GM12892 (cell line): ENCODE measurements at regions not wholly inside any gene's neighbourhood (a gene's known extent, or its start where the extent isn't known, plus 50 kb on each side); places are given as distances from the start of the nearest gene placed in this dataset.

Source experiments
- DNase-seq: peaks from one replicate; pipeline ENCODE4 v3.0.0; 2011; ENCODE audit not compliant: insufficient read length
- FAIRE-seq: peaks from 2 replicates; lab custom pipeline; 2011; peaks lifted over from hg19 to GRCh38; lab: Jason Lieb, UNC
- POLR2A ChIP-seq: IDR thresholded peaks from 2 replicates; pipeline ENCODE4 v1.6.1; 2011; ENCODE audit warnings: low read depth, low read length, control low read depth
- POLR2AphosphoS5 ChIP-seq: IDR thresholded peaks from 2 replicates; pipeline ENCODE4 v1.6.1; 2011; ENCODE audit warnings: low read depth, low read length, control low read depth
- TAF1 ChIP-seq: IDR thresholded peaks from 2 replicates; pipeline ENCODE4 v1.6.1; 2011; ENCODE audit warnings: low read depth, mild to moderate bottlenecking, control low read depth, low read length, borderline replicate concordance

- TF ChIP-seq TAF1, result no peak
- no peak for TF ChIP-seq POLR2A
- TF ChIP-seq POLR2AphosphoS5, result no peak
- FAIRE-seq, result no peak
- no peak for DNase-seq
Measured at GRCh38 chr5:171637811-171638210, 147.8 kb upstream of the SMIM23 start.

GRCh38 chr5:171639205-171639621, 146.4 kb upstream of the SMIM23 start:
- no peak for DNase-seq
- TF ChIP-seq POLR2A, result no peak
- no peak for FAIRE-seq

GRCh38 chr5:171639966-171640365, 145.7 kb upstream of the SMIM23 start:
- FAIRE-seq (no peak), DNase-seq (no peak)
- TF ChIP-seq POLR2A (no peak), TAF1 (no peak), POLR2AphosphoS5 (no peak)

GRCh38 chr5:171640480-171640879, 145.1 kb upstream of the SMIM23 start:
- FAIRE-seq (no peak), DNase-seq (no peak)
- TF ChIP-seq POLR2AphosphoS5 (no peak), TAF1 (no peak), POLR2A (no peak)

- FAIRE-seq (no peak), DNase-seq (no peak)
- TF ChIP-seq POLR2AphosphoS5 (no peak), TAF1 (no peak), POLR2A (no peak)
Measured at GRCh38 chr5:171641891-171642290, 143.7 kb upstream of the SMIM23 start.

- DNase-seq, result no peak
- TF ChIP-seq POLR2AphosphoS5, result no peak
- TF ChIP-seq POLR2A, result no peak
- TF ChIP-seq TAF1, result no peak
- no peak for FAIRE-seq
Measured at GRCh38 chr5:171642894-171643293, 142.7 kb upstream of the SMIM23 start.

GRCh38 chr5:171644536-171644935, 141.1 kb upstream of the SMIM23 start:
- no peak for DNase-seq
- TF ChIP-seq POLR2A (no peak), TAF1 (no peak), POLR2AphosphoS5 (no peak)

DNA sequence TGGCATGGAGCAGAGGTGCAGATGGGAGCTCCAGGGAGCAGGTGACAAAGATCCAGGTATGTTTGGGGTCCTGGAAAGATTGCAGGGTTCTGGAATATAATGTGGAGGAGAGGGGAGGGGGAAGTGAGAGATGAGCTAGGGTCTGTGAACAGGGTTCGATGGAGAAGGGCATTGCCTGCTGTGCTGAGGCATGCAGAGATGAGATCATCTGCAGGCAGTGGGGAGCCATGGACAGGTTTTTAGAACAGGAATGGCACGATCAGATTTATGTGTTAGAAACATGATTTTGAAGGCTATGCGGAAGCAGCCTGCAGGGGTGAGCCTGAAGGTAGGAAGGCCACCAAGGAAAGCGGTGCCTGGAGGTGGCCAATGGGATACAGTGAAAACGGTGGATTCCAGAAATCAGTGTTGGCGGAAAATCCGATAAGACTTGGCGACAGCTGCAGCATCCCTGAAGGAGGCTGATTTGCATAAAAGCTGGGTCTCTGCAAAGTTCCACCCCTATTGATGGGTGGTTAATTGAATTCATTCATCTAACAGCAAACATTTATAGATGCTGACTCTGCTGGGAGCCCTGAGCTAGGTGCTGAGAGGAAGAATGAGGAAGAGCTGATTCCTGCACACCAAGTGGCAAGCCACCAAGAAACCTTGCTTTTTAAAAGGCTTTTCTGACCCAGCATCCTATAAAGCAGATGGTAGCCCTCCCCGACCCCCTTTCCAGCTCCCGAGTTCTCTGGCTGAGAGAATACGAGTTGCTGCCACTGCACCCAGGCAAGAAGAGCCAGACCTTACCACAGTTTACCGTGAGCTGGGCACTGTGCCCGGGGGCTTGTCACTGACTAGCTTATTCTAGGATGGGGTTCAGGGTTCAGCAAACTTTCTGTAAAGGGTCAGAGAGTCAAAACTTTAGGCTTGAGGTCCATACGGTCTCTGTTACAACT, 139.2 kb upstream of the SMIM23 start:
- FAIRE-seq (no peak), DNase-seq (no peak)
- TF ChIP-seq POLR2AphosphoS5, result no peak
- TF ChIP-seq TAF1, result no peak
- no peak for TF ChIP-seq POLR2A

More at GRCh38 chr5:171644536-171644935, 141.1 kb upstream of the SMIM23 start:
- no peak for FAIRE-seq

DNA sequence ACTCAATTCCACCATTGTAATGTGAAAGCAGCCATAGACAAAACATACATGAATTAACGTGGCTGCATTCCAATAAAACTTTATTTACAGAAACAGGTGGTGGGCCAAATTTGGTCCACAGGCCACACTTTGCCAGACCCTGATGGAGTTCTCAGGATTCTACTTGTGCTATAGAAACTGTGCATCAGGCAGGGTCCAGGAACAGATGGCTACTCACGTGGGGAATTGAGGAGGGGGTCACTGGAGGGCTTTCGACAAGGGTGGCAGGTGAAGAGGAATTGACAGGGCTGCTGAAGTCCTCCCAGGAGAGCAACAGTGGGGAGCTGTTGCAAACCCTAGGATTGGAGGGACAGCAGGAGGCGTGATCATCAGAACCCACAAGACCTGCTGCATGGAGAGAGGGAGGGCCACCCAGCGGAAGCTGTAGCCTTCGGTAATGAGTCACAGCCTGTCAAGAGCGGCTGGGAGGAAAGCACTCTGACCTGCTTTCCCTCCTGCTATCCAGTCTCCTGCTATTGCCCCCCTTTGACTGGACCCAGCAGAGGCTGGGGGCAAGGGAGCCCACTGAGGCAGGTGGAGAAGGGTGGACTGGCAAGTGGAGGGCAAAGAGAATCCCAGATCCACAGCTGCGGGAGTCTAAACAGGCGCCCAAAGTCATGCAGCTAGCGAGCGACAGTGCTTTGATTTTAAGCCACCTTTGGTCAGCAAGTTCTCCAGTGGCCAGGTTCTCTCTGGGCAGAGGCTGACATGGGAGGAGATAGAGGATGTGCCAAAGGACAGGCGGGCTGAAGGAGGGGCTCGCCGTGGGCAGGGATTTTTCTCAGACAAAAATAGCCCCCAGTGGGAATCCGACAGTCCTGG, 138.3 kb upstream of the SMIM23 start:
- TF ChIP-seq POLR2AphosphoS5 (no peak), TAF1 (no peak), POLR2A (no peak)
- DNase-seq (no peak), FAIRE-seq (no peak)

GRCh38 chr5:171647904-171648260, 137.7 kb upstream of the SMIM23 start:
- no peak for DNase-seq
- TF ChIP-seq POLR2AphosphoS5 (no peak), POLR2A (no peak), TAF1 (no peak)

GRCh38 chr5:171648279-171649074, 137.1 kb upstream of the SMIM23 start:
- no peak for DNase-seq
- no peak for TF ChIP-seq POLR2A
- no peak for TF ChIP-seq POLR2AphosphoS5
- no peak for TF ChIP-seq TAF1
- no peak for FAIRE-seq

More at GRCh38 chr5:171647904-171648260, 137.7 kb upstream of the SMIM23 start:
- FAIRE-seq, result no peak

DNA sequence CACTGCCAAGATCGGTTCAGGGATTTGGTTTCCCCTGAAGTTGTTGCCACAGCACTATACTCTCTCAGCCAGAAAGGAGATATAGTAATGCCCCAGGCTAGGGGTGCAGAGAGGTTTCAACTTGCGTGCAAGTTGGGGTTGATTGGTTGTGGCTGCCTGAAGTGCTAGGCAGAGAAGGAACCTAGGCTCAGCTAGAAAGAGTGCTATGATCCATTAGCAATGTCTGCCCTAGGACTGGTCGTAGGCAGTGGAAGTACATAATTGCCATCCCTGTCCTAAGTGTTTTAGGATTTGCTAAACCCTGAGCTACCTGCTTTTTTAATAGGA, 136.6 kb upstream of the SMIM23 start:
- TF ChIP-seq POLR2A (no peak), POLR2AphosphoS5 (no peak), TAF1 (no peak)
- DNase-seq (no peak), FAIRE-seq (no peak)
